ENCODE measurements at regions not wholly inside any gene's neighbourhood (a gene's known extent, or its start where the extent isn't known, plus 50 kb on each side); places are given as distances from the start of the nearest gene placed in this dataset.
"Not testable (repeated sequence)": the region's sequence is repeated elsewhere in the genome, so short reads cannot be mapped to it uniquely, and the experiment has no call there.

GRCh38 chr9:22976454-22976853 is 529.8 kb downstream of the DMRTA1 start:
- TF ChIP-seq CTCF (conservative IDR thresholded peaks at IDR 0.05) = no peak

GRCh38 chr9:22980429-22980828 is 533.8 kb downstream of the DMRTA1 start:
- H3K27ac ChIP-seq = not testable (repeated sequence)

More at GRCh38 chr9:22976454-22976853, 529.8 kb downstream of the DMRTA1 start:
- H3K27ac ChIP-seq = no peak overlapping the region

GRCh38 chr9:22986556-22986955 is 539.9 kb downstream of the DMRTA1 start:
- no peak overlapping the region for H3K27ac ChIP-seq
- peak; percentile 56 for TF ChIP-seq CTCF (conservative IDR thresholded peaks at IDR 0.05)

- TF ChIP-seq CTCF (conservative IDR thresholded peaks at IDR 0.05) = no peak
- H3K27ac ChIP-seq = no peak overlapping the region
These were observed 543.7 kb downstream of the DMRTA1 start for GRCh38 chr9:22990349-22990748.

- no peak for TF ChIP-seq CTCF (conservative IDR thresholded peaks at IDR 0.05)
These were observed 546.2 kb downstream of the DMRTA1 start for GRCh38 chr9:22992780-22993179.

GRCh38 chr9:22997923-22998322 is 551.3 kb downstream of the DMRTA1 start:
- no peak overlapping the region for H3K27ac ChIP-seq
- TF ChIP-seq CTCF (conservative IDR thresholded peaks at IDR 0.05) = no peak

More at GRCh38 chr9:22992780-22993179, 546.2 kb downstream of the DMRTA1 start:
- no peak overlapping the region for H3K27ac ChIP-seq

GRCh38 chr9:23005156-23005555 is 558.5 kb downstream of the DMRTA1 start:
- no peak overlapping the region for H3K27ac ChIP-seq
- TF ChIP-seq CTCF (conservative IDR thresholded peaks at IDR 0.05) = no peak

GRCh38 chr9:23006127-23006526 is 559.5 kb downstream of the DMRTA1 start:
- no peak for TF ChIP-seq CTCF (conservative IDR thresholded peaks at IDR 0.05)
- H3K27ac ChIP-seq = no peak overlapping the region
